GM21786 (cell line): ENCODE measurements at regions not wholly inside any gene's neighbourhood (a gene's known extent, or its start where the extent isn't known, plus 50 kb on each side); places are given as distances from the start of the nearest gene placed in this dataset.
"Not testable (repeated sequence)": the region's sequence is repeated elsewhere in the genome, so short reads cannot be mapped to it uniquely, and the experiment has no call there.

Experiments
- ATAC-seq: cut with Tn5 transposase; IDR thresholded peaks from one replicate; pipeline ENCODE4 v1.9.1; 2021; ENCODE audit not compliant: unreplicated experiment

GRCh38 chr9:26508897-26509296, 383.7 kb downstream of the CAAP1 start:
- no peak for ATAC-seq

- no peak for ATAC-seq
Observed at GRCh38 chr9:26504057-26504456, 388.5 kb downstream of the CAAP1 start.

- no peak for ATAC-seq
Observed at GRCh38 chr9:26502311-26502710, 390.3 kb downstream of the CAAP1 start.

GRCh38 chr9:26500471-26500870, 392.1 kb downstream of the CAAP1 start:
- ATAC-seq: no peak

- not testable (repeated sequence) for ATAC-seq
Observed at GRCh38 chr9:26492608-26493521, 399.7 kb downstream of the CAAP1 start.

DNA sequence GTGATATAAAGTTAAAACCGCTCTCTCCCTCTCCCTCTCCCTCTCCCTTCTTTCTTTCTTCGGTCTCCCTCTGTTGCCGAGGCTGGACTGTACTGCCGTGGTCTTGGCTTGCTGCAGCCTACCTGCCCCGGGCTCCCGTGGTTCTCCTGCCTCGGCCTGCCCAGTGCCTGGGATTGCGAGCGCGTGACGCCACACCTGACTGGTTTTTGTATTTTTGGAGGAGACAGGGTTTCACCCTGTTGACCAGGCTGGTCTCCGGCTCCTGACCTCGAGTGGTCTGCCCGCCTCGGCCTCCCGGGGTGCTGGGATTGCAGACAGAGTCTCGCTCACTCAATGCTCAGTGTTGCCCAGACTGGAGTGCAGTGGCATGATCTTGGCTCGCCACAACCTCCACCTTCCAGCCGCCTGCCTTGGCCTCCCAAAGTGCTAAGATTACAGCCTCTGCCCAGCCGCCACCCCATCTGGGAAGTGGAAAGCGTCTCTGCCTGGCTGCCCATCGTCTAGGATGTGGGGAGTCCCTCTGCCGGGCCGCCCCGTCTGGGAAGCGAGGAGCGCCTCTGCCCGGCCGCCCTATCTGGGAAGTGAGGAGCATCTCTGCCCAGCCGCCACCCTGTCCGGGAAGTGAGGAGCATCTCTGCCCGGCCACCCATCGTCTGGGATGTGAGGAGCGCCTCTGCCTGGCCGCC, 400.5 kb downstream of the CAAP1 start:
- ATAC-seq: not testable (repeated sequence)

DNA sequence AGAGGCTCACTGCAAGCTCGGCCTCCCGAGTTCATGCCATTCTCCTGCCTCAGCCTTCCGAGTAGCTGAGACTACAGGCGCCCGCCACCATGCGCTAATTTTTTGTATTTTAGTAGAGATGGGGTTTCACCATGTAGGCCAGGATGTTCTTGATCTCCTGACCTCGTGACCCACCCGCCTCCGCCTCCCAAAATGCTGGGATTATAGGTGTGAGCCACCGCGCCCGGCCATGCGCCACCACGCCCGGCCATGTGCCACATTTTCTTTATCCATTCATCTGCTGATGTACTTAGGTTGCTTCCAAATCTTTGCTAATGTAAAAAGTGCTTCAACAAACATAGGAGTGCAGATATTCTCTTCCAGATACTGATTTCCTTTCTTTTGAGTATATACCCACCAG, 408.6 kb downstream of the CAAP1 start:
- no peak for ATAC-seq

DNA sequence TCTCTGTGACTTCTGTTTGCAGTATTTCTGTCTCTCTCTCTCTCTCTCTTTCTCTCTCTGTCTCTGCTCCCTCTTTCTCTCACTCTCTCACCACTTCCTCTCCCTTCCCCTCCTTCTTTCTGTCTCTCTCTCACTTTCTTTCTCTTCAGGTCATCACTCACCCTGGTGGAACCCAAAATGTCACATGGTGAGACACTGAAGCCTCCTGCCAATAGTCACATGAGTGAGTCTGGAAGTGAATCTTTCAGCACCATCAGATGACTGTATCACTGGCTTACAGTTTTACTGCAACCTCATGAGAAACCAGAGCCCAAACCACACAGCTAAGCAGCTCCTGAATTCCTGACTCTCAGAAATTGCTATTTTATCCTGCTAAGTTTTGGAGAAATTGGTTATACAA, 414.6 kb downstream of the CAAP1 start:
- no peak for ATAC-seq

DNA sequence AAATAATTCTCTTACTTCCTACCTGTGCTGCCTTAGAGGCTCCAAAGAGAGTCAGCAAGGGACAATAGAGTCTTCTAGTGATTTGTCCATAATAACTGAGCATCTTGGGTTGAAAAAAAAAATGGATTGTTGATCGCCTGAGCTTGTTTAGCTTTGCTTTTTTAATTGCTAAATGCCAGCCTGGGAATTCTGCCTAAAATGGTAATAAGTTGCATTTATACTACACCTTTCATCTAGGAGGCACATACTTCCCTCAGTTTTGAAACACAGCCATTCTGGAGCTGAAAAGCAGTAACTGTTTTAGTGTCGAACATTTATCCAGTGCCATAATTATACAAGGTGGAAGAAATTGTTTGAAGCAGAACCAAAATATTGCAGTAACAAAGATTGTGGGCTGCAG, 421.3 kb downstream of the CAAP1 start:
- no peak for ATAC-seq

DNA sequence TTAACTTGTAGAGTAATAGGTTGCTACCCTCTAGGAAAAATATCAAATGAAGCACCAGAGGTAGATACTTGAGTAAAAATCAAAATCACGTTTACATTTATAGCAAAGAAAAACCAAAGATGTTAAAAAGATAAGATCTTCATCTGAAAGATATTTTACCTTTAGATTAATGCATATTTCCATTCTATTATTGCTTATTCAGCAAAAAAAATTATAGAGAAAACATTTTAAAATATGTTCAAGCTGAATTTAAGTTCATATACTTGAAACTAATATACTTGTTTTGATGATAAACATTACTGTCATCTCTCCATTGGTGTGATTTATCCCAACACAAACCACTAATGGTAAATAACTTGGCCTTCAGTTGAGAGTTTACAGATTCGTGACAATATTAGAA, 422.3 kb downstream of the CAAP1 start:
- ATAC-seq: no peak

DNA sequence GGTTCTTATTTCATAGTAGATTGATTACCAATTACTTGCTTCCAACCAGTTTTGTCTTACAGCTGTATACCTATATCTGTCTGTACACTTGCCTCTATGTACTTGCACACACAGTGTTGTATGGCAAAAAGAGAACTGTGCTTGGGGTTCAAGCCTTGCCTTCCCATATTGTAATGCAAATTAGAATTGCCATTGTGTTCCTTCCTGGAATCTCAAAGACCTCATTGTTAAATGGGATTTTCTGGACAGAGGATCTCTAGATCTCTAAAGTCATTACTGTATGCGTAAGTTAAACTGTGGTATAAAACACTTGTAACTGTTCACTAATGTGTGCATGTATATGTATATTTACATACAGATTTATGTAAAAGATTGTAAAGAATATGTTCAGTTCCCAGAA, 428.8 kb downstream of the CAAP1 start:
- ATAC-seq: no peak

- ATAC-seq: no peak
Observed at GRCh38 chr9:26462751-26463150, 429.9 kb downstream of the CAAP1 start.

DNA sequence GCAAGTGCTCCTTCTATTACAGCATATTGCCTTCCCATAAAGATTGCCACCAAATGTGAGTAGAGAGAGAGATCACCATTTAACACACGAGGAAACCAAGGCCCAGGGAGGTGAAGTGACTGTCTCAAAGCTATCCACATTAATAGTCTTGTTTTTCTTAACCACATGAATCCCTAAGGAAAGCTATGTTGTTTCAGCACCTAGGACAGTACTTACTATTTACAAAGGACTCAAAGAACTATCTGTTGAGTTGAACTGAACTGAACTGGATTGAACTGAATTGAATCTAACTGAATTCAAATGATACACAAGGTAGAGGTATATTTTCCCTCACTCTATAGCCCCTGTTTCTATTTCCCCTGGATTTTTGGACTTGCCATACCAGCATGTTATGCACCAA, 430.4 kb downstream of the CAAP1 start:
- ATAC-seq: no peak

DNA sequence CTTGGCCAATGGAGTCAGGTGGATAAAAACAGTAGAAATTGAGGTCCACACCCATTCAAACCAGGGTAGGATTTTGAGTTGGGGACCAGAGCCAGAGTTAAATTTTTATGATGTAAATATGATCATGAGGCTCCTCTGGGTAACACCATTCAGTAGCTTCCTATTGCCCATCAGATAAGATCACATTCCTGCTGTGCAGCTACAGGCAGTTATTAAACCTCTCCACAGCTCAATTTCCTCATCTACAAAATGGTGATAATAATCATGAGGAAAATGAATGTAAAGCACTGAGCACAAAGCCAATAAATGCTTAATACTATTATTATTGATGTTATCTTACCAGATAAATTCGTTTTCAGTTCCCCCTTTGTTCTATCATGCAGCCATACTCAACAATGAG, 432.0 kb downstream of the CAAP1 start:
- no peak for ATAC-seq

GRCh38 chr9:26459959-26460358, 432.6 kb downstream of the CAAP1 start:
- no peak for ATAC-seq

DNA sequence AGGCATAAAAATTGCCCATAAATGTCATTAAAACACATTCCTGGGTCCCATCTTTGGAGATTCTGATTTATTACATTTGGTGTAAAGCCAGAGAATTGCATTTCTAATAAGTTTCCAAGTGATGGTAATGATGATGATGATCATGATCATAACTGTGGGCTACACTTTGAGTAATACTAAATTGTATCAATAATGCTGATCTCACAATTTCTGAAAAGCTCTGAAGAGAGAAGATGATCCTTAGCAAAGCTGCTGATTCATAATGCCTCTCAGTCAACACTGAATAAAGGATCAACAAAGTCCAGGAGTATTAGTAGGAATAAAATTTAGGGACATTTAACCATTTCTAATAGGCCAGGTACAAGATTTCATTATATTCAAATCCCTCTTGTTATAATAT, 434.5 kb downstream of the CAAP1 start:
- no peak for ATAC-seq

DNA sequence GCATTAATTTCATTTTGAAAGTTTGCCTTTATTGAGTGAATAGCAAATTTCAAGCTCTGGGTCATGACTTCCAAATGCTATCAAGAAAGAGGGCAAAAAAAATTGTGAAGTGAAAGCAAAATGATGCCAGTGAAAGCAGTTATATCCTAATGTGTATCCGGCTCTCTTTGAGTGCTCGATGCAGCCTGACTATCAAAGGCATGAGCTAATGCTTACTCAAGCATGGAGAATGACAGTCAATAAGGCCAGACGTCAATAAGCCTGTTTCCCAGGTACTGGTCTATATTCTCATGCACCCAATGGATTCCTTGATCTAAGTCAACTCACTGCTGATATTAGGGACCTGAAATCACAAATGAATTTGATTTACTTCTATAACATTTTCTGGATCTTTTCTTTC, 435.5 kb downstream of the CAAP1 start:
- no peak for ATAC-seq

- no peak for ATAC-seq
Observed at GRCh38 chr9:26439061-26439624, 453.5 kb downstream of the CAAP1 start.

- ATAC-seq: no peak
Observed at GRCh38 chr9:26437056-26437711, 455.4 kb downstream of the CAAP1 start.

- no peak for ATAC-seq
Observed at GRCh38 chr9:26426551-26427131, 466.0 kb downstream of the CAAP1 start.

DNA sequence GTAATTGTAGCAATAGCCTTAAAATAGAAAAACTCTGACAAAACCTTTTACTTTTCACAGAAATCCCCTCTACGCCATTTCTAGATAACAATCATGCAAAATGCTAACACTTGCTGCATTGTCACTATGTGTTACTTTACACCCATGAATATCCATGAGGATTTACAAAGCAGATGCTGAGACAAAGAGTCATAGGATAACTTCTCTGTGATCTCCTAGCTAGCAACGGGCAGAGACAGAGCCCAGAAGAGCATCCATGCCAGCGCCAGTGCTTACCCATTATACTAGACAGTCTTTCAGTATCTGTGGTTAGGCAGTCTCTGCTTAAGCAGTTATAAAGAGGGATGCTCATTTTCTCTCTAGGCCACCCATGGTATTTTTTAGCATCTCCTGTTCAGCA, 474.1 kb downstream of the CAAP1 start:
- ATAC-seq: no peak
